Body of pancreas (tissue), 4 donors: ENCODE measurements at regions not wholly inside any gene's neighbourhood (a gene's known extent, or its start where the extent isn't known, plus 50 kb on each side); places are given as distances from the start of the nearest gene placed in this dataset.

Source experiments
- POLR2A ChIP-seq, 3 donors: fragments of 450-650 bp; IDR thresholded peaks; one replicate each; pipeline ENCODE4 v1.6.1; 2016; ENCODE audit warnings: antibody characterized with exemption in 3 of 3, mild to moderate bottlenecking in 2 of 3
- TF ChIP-seq, protein P1 (sequence below), 7 experiments: fragments of 450-650 bp in 4 of 7; fragments of 200-600 bp in 3 of 7; sonication (generic) in 3 of 7; IDR thresholded peaks; one replicate each; pipeline ENCODE4 v1.5.1; 2016 to 2019; ENCODE audit warnings: antibody characterized with exemption in 7 of 7

DNA sequence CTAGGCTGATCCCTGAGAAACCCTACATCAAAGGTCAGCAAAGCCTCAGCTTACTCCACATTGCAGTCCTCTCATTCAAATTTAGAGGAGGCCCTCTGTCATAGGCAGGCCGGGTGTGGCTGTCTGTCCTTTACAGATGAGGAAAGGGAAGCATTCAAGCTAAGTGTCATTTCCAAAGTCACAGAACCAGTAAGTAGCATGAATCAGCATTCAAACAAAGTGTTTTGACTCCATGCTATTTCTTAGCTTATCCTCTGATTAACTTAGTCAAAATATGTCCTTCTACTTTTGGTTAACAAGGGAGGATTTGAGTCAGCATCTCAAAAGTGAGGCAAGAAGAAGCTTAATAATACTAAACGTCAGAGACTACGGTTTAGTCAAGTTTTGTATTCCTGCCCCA lies 409.0 kb upstream of the POU3F3 start:
- TF ChIP-seq, protein P1, sequence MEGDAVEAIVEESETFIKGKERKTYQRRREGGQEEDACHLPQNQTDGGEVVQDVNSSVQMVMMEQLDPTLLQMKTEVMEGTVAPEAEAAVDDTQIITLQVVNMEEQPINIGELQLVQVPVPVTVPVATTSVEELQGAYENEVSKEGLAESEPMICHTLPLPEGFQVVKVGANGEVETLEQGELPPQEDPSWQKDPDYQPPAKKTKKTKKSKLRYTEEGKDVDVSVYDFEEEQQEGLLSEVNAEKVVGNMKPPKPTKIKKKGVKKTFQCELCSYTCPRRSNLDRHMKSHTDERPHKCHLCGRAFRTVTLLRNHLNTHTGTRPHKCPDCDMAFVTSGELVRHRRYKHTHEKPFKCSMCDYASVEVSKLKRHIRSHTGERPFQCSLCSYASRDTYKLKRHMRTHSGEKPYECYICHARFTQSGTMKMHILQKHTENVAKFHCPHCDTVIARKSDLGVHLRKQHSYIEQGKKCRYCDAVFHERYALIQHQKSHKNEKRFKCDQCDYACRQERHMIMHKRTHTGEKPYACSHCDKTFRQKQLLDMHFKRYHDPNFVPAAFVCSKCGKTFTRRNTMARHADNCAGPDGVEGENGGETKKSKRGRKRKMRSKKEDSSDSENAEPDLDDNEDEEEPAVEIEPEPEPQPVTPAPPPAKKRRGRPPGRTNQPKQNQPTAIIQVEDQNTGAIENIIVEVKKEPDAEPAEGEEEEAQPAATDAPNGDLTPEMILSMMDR (IDR thresholded peaks at IDR 0.05) = no peak
- no peak for TF ChIP-seq POLR2A (IDR thresholded peaks at IDR 0.05)
